ENCODE measurements at regions not wholly inside any gene's neighbourhood (a gene's known extent, or its start where the extent isn't known, plus 50 kb on each side); places are given as distances from the start of the nearest gene placed in this dataset.

GRCh38 chr9:129335464-129336129 is 157.5 kb upstream of the IER5L start:
- no peak for TF ChIP-seq CTCF (IDR thresholded peaks at IDR 0.05; ENCODE audit: borderline replicate concordance, insufficient read depth, low read depth, low read length)
- H3K4me3 ChIP-seq (ENCODE audit: low read depth, low read length) = no peak overlapping the region

GRCh38 chr9:129334105-129334935 is 156.3 kb upstream of the IER5L start:
- TF ChIP-seq CTCF (IDR thresholded peaks at IDR 0.05; ENCODE audit: borderline replicate concordance, insufficient read depth, low read depth, low read length) = no peak
- no peak overlapping the region for H3K4me3 ChIP-seq (ENCODE audit: low read depth, low read length)

GRCh38 chr9:129333617-129334104 is 155.6 kb upstream of the IER5L start:
- H3K4me3 ChIP-seq (ENCODE audit: low read depth, low read length) = no peak overlapping the region
- TF ChIP-seq CTCF (IDR thresholded peaks at IDR 0.05; ENCODE audit: borderline replicate concordance, insufficient read depth, low read depth, low read length) = no peak

- no peak for TF ChIP-seq CTCF (IDR thresholded peaks at IDR 0.05; ENCODE audit: borderline replicate concordance, insufficient read depth, low read depth, low read length)
- H3K4me3 ChIP-seq (ENCODE audit: low read depth, low read length) = no peak overlapping the region
These were observed 154.5 kb upstream of the IER5L start for GRCh38 chr9:129332581-129332980.

GRCh38 chr9:129331772-129332500 is 153.9 kb upstream of the IER5L start:
- TF ChIP-seq CTCF (IDR thresholded peaks at IDR 0.05; ENCODE audit: borderline replicate concordance, insufficient read depth, low read depth, low read length) = no peak
- H3K4me3 ChIP-seq (ENCODE audit: low read depth, low read length) = no peak overlapping the region

GRCh38 chr9:129331493-129331765 is 153.4 kb upstream of the IER5L start:
- H3K4me3 ChIP-seq (ENCODE audit: low read depth, low read length) = no peak overlapping the region
- no peak for TF ChIP-seq CTCF (IDR thresholded peaks at IDR 0.05; ENCODE audit: borderline replicate concordance, insufficient read depth, low read depth, low read length)
